AG04450 (cell line): ENCODE measurements at regions not wholly inside any gene's neighbourhood (a gene's known extent, or its start where the extent isn't known, plus 50 kb on each side); places are given as distances from the start of the nearest gene placed in this dataset.

Experiments used
- CTCF ChIA-PET: fragments of 300-600, 350-600 bp; formaldehyde crosslinking; extraction: SDS; loops from one replicate; lab custom pipeline; 2022; ENCODE audit warnings: antibody characterized with exemption, inconsistent platforms; lab: Charles Lee
- POLR2A ChIA-PET: fragments of 350-600 bp; formaldehyde crosslinking; extraction: SDS; loops from one replicate; lab custom pipeline; 2021; ENCODE audit warnings: antibody characterized with exemption, inconsistent platforms; lab: Yijun Ruan, JAX
- DNase-seq: peaks from one replicate; pipeline ENCODE4 v3.0.0-alpha.2; 2011; ENCODE audit warnings: low read depth, low spot score
- H3K27ac ChIP-seq: one replicate; pipeline ENCODE4 v1.5.1; 2012; ENCODE audit warnings: low read depth, low read length, control low read depth
- H3K27me3 ChIP-seq: one replicate; pipeline ENCODE4 v1.6.0; 2012; ENCODE audit warnings: low read length; ENCODE audit not compliant: control insufficient read depth, insufficient read depth
- H3K4me3 ChIP-seq: 2 replicates; pipeline ENCODE4 v1.5.1; 2011; ENCODE audit warnings: mild to moderate bottlenecking, low read depth, low read length, control low read depth
- H3K9me3 ChIP-seq: 2 replicates; pipeline ENCODE4 v1.5.1; 2012; ENCODE audit warnings: low read length; ENCODE audit not compliant: control insufficient read depth, insufficient read depth
- CTCF ChIP-seq: IDR thresholded peaks from 2 replicates; pipeline ENCODE4 v1.5.1; 2011; ENCODE audit warnings: low read depth, low read length, control low read depth, inconsistent platforms

DNA sequence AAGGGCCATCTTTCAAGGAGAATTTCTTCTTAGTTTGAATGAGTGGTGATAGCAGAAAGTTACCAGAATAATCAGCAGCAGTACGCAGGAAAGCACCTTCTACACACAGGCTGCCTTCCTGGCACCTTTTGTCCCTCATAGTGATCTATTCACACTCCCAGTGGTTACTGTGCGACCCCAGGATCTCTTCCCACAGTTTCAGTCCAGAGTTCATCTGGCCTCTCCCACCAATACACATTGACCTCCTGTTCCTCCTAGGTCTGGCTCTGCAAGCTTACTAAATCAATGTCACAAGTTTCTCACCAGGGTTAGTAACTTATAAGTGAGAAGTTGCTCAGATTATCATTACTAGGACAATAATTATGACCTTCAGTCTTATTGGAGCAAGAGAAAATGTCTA, 99.1 kb upstream of the PIK3R1 start:
- H3K27ac ChIP-seq = no peak overlapping the region
- H3K4me3 ChIP-seq = no peak overlapping the region
- no peak for DNase-seq
- no peaks in the 10 kb centered on the region for H3K9me3 ChIP-seq
- ChIA-PET CTCF (no interaction called here), POLR2A (no interaction called here)
- peaks cover 3% of the 10 kb centered on the region for H3K27me3 ChIP-seq
- no peak for TF ChIP-seq CTCF

- ChIA-PET POLR2A (no interaction called here), CTCF (no interaction called here)
Observed at GRCh38 chr5:68115584-68115983, 100.0 kb upstream of the PIK3R1 start.

DNA sequence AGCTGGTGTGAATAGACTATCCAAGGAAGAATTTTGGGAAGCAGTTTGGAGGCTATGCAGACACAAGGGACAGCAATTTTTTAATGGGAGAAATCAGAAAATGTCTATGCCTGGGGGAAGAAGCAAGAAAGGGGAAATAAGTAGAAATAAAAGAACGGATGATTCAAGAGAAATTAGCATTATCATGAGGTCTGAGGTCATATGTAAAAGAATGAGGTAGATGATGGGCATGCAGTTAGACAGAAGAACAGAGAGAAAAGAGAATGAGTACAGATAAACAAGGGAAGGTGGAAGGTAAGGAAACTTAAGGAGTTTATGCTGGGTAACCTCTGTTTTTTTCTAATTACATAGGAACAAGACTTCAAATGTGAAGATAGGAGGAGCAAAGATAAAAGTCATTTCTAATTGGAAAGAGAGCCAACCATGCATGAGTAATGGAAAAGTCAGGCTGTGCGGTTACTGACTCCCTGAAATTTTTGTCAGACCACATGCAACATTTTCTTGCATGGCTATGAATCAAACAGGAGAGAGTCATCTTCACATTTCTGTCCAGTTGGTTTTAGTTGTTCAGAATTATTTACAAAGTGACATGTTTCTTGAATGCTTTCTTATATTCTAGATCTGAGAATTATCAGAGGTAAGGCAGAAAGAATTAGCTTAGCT, 101.0 kb upstream of the PIK3R1 start:
- H3K4me3 ChIP-seq = no peak overlapping the region
- CTCF ChIA-PET = no interaction called here
- H3K27me3 ChIP-seq = peaks cover 3% of the 10 kb centered on the region
- peak; percentile 48 for DNase-seq
- H3K27ac ChIP-seq = no peak overlapping the region
- POLR2A ChIA-PET = no interaction called here
- TF ChIP-seq CTCF = no peak
- no peaks in the 10 kb centered on the region for H3K9me3 ChIP-seq

More at GRCh38 chr5:68115584-68115983, 100.0 kb upstream of the PIK3R1 start:
- DNase-seq = no peak
- Histone ChIP-seq H3K9me3 (no peaks in the 10 kb centered on the region), H3K27me3 (peaks cover 3% of the 10 kb centered on the region), H3K27ac (no peak overlapping the region), H3K4me3 (no peak overlapping the region)
- TF ChIP-seq CTCF = no peak

DNA sequence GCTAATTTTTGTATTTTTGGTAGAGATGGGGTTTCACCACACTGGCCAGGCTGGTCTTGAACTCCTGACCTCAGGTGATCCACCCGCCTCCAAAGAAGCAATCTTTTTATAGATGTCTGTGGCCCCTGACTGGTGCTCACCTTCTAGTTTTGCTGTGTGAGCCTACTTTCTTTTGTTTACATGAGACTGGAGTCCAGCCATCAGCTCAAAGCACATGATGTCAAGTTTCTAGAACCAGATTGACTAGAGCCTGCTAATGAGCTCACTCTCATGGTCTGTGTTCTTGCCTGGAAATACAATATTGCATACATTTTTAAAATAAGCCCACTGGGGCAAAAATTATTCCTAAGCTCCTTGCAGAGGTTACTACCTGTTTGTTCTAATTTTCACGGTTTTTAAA, 102.9 kb upstream of the PIK3R1 start:
- CTCF ChIA-PET = no interaction called here

More for the DNA sequence above, 102.9 kb upstream of the PIK3R1 start:
- no peak for TF ChIP-seq CTCF
- no peak overlapping the region for H3K27ac ChIP-seq
- H3K4me3 ChIP-seq = no peak overlapping the region
- no peaks in the 10 kb centered on the region for H3K9me3 ChIP-seq
- DNase-seq = no peak
- POLR2A ChIA-PET = no interaction called here
- peaks cover 3% of the 10 kb centered on the region for H3K27me3 ChIP-seq
